Astrocyte of the spinal cord (primary cell): ENCODE measurements at regions not wholly inside any gene's neighbourhood (a gene's known extent, or its start where the extent isn't known, plus 50 kb on each side); places are given as distances from the start of the nearest gene placed in this dataset.

Experiments used
- DNase-seq: peaks from one replicate; pipeline ENCODE4 v3.0.0; 2011; ENCODE audit warnings: low read depth, low spot score
- H3K4me3 ChIP-seq: 2 replicates; pipeline ENCODE4 v1.5.1; 2011; ENCODE audit warnings: low read depth, mild to moderate bottlenecking, low read length, moderate library complexity
- CTCF ChIP-seq: IDR thresholded peaks from 2 replicates; pipeline ENCODE4 v1.5.1; 2012; ENCODE audit warnings: low read depth, mild to moderate bottlenecking, low read length, inconsistent platforms
- in situ Hi-C: cut with HindIII; loops from 2 replicates; pipeline ENCODE4 v1.10.0; 2017; ENCODE audit warnings: low sequenced_read_pairs

GRCh38 chr2:7742301-7742700 is 825.1 kb downstream of the RNF144A start:
- no peak for TF ChIP-seq CTCF
- in situ Hi-C loops = no loop called here
- no peak overlapping the region for H3K4me3 ChIP-seq
- DNase-seq = no peak

GRCh38 chr2:7744827-7745226 is 827.6 kb downstream of the RNF144A start:
- no peak for DNase-seq
- H3K4me3 ChIP-seq = no peak overlapping the region
- TF ChIP-seq CTCF = no peak
- in situ Hi-C loops = no loop called here

- TF ChIP-seq CTCF = no peak
- H3K4me3 ChIP-seq = no peak overlapping the region
- in situ Hi-C loops = no loop called here
- no peak for DNase-seq
These were observed 828.2 kb downstream of the RNF144A start for GRCh38 chr2:7745369-7745768.

- no peak overlapping the region for H3K4me3 ChIP-seq
- no peak for TF ChIP-seq CTCF
- DNase-seq = peak; percentile 20
- in situ Hi-C loops = no loop called here
These were observed 831.7 kb downstream of the RNF144A start for GRCh38 chr2:7748717-7749415.

GRCh38 chr2:7749895-7750559 is 832.8 kb downstream of the RNF144A start:
- no peak for TF ChIP-seq CTCF
- H3K4me3 ChIP-seq = no peak overlapping the region
- in situ Hi-C loops = no loop called here
- no peak for DNase-seq

GRCh38 chr2:7752291-7752690 is 835.1 kb downstream of the RNF144A start:
- in situ Hi-C loops = no loop called here
- no peak for TF ChIP-seq CTCF
- no peak for DNase-seq
- H3K4me3 ChIP-seq = no peak overlapping the region
